Mammary epithelial cell (primary cell): ENCODE measurements at regions not wholly inside any gene's neighbourhood (a gene's known extent, or its start where the extent isn't known, plus 50 kb on each side); places are given as distances from the start of the nearest gene placed in this dataset.

Experiments
- CTCF ChIP-seq, 2 donors: IDR thresholded peaks in 1 of 2; conservative IDR thresholded peaks in 1 of 2; 2 replicates each; pipeline ENCODE4 v1.5.1; 2011 to 2012; ENCODE audit warnings: inconsistent platforms in 2 of 2, low read length in 2 of 2, mild to moderate bottlenecking in 2 of 2, control low read depth in 1 of 2, low read depth in 1 of 2; ENCODE audit not compliant: insufficient read depth in 1 of 2; ENCODE audit errors: extremely low read depth in 1 of 2
- EZH2 ChIP-seq: IDR thresholded peaks from 2 replicates; pipeline ENCODE4 v1.6.1; 2012; ENCODE audit warnings: low read length, inconsistent platforms, borderline replicate concordance

GRCh38 chr6:115398607-115399006 is 662.1 kb downstream of the FRK start:
- TF ChIP-seq CTCF (conservative IDR thresholded peaks at IDR 0.05 in 1 of 2, IDR thresholded peaks at IDR 0.05 in 1 of 2; ENCODE audit: extremely low read depth in 1 of 2, insufficient read depth in 1 of 2, low read depth in 1 of 2, low read length in 2 of 2), result no peak
- TF ChIP-seq EZH2, result no peak
